ENCODE measurements at regions not wholly inside any gene's neighbourhood (a gene's known extent, or its start where the extent isn't known, plus 50 kb on each side); places are given as distances from the start of the nearest gene placed in this dataset.

DNA sequence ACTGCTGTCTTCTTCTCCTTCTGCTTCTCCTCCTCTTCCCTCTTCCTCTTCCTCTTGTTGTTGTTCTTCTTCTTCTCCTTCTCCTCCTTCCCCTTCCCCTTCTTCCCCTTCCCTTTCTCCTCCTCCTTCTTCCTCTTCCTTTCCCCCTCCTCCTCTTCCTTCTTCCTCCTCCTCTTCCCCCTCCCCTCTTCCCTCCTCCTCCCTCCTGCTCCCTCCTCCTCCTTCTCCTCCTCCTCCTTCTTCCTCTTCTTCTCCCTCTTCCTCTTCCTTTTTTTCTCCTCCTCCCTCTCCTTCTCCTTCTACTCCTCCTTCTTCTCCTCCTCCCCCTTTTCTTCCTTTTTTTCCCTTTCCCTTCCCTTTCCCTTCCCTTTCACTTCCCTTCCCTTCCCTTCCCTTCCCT, 245.0 kb upstream of the IRX5 start:
- no peak for DNase-seq

DNA sequence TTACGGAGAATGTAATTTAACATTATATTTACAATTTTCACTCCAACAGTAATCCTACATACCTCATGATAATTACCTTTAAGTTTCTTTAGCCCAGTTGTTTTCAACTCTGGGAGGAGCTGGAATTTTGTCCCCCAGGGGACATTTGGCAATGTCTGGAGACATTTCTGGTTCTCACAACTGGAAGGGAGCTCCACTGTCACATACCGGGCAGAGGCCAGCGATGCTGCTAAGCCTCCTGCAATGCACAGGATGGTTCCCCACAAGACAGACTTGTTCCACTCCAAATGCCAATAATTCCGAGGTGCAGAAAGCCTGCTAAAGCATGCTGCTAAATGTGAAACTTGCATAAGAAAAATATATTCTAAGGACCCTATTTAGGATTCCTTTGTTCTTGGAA, 251.1 kb upstream of the IRX5 start:
- no peak for DNase-seq

- no peak for DNase-seq
These were observed 253.2 kb upstream of the IRX5 start for GRCh38 chr16:54677308-54677950.

DNA sequence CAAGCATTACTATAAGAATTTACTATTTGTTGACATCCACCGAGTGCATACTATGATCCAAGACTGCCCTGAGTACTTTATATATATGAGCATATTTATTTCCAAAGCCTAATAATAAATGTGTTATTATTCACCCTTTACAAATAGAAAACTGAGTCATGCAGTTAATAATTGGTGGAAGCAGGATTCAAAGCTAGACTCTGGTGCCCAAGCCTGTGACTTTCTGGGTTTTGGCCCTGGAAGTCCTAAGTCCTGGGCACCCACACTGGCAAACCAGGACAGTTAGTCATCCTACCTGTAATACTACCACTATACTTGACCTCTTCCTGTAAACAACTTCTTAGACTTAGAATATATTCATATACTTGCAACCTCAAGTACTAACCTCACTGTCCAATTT, 257.4 kb upstream of the IRX5 start:
- DNase-seq: no peak

GRCh38 chr16:54672500-54672899, 258.2 kb upstream of the IRX5 start:
- no peak for DNase-seq

DNA sequence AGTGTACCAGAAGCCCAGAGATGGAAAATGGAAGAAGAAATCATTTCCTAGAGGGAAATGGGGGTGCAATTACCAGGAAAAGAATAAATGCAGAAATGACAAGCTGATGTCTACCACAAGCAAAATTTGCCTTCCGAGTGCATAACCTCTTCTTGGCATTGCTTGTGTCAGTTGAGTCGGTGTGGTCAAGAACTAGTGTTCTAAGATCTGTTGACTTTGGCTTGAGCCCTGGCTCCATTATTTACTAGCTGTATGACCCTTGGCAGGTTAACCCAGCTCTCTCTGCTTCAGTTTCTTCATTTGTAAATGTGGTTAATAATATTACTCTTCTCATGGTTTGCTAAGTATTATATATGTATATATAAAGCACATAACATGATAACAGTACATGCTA, 273.0 kb upstream of the IRX5 start:
- no peak for DNase-seq

GRCh38 chr16:54657058-54657708, 273.5 kb upstream of the IRX5 start:
- DNase-seq: no peak

DNA sequence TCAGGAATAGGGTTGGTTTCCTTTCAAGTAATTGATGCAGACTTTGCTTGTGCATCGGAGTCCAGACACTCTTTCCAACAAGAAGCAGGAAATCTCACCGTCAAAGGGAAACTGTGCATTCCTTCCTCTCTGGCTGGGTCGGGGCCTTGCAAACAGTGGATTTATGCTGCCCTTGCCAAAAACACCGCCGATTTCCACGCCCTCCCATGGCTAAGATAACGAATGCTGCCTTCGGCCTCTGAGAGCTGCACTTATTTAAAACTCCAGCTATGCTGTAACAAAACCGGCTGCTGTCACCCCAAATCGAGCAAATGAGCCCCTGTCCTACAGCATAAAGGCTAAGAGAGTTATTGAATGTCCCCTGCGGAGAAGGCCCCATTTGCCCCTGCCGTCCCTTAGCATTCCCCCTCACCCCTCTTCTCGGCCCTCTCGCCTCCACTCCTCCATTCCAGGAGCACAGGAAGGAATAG, 275.5 kb upstream of the IRX5 start:
- peak in 2 of 51 donors; percentile 3 to 6 for DNase-seq

DNA sequence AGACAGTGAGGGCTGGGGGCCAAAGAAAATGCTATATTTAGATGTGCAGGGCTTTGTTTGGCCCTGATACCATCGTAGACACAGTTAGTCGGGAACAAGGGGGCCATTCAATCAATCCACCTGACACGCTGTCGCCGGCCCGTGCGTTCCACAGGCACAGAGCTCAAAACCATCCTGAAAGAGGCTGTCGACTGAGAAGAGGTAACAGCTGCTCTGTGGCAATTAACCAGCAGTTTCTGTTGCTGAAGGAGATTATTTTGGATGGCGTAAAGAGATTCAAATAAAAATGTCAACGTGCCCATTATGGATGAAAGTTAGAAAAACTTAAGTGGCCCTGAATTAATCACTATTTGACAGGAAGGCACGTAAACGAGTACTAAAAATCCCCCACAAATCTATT, 276.2 kb upstream of the IRX5 start:
- DNase-seq: peak in 1 of 51 donors; percentile 8

DNA sequence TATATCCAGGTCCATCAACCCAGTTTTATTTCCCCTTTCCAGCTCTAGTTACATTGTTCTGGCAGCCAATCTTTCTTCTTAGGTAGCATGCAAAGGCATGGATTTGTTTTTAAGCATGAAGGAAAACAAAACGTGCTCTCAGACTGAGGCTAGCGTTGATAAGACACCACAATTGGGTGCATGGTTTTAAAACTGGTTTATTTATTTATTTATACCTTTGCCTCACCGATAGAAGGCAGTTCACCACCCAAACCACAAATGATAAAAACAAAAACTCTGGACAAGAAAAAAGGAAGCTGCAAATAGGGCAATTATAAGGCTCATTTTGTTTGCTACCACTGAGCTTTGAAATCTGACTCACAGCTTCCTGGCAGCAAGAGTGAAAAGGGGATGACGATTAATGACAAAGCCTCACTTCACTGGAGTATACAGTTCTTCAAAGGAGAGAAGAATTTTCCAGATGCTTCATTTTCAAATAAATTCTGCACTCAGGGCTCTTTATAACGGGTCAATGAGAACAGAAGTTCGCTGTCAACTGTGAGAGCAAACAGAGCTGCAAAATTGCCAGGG, 278.4 kb upstream of the IRX5 start:
- no peak for DNase-seq

GRCh38 chr16:54651440-54652195, 279.0 kb upstream of the IRX5 start:
- DNase-seq: peak in 14 of 51 donors; percentile 1 to 45 (median 12)

DNA sequence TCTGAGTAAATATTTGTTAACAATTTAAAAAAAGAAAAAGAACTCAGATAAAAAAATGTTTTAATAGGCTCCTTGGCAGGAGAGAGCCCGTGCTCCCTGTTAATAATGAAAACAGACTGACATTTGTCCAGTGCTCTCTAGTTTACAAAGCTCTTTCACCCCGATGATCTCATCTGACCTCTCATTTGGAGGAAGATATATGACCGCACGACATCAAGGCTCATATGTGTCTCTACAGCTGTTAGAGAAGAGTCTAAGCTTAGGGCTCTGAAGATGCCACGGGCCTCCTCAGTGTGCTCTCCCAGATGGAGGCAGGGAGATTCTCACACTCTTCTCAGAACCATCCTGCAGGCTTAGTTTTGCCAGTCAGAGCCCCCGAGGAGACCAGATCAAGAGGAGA, 280.8 kb upstream of the IRX5 start:
- no peak for DNase-seq

DNA sequence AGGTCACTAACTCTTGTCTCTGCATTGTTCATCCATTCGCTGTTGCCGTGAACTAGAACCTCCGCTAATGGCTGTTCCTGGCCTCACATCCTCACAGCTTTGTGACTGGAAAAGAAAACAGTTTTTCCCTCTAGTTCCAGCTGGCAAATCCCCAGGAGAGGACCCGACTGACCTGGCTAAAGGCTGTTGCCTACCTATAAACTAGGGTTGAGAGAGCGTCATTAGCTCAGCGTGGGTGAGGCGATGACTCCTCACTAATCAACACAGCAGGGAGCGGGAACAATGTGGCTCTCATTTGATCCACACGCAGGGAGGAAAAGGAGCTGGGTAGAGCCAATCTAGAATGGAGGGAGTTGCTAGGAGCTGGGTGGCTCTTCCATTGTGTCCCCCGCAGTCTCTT, 282.1 kb upstream of the IRX5 start:
- DNase-seq: no peak

- DNase-seq: no peak
These were observed 282.9 kb upstream of the IRX5 start for GRCh38 chr16:54647725-54648221.

GRCh38 chr16:54647216-54647615, 283.4 kb upstream of the IRX5 start:
- no peak for DNase-seq

GRCh38 chr16:54645345-54645744, 285.3 kb upstream of the IRX5 start:
- DNase-seq: no peak

DNA sequence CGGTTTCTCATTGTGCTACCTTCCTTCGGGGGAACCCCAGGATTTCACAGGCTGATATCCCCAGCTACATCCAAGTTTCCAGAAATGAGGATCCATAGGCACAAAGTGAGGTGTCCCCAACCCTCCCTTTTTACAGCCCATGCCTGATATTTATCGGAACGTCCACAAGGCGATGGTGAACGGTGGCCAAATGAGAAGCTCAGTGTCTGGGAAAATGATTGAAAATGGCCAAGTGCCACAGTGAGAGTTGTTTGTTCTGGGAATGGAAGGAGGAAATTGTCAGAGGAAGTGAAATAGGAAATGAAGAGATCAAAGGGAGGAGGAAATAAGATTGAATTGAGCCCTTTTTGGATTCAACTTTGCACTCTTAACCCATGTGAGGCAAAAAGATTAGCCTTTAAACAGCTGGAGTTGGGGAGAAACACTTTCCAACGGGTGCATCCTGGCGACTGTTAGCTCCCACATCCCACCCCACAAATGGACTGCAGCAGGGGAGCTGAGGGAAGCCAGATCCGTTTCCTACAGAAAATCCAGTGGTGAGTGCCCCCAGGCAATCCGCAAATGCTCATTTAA, 294.4 kb upstream of the IRX5 start:
- no peak for DNase-seq

DNA sequence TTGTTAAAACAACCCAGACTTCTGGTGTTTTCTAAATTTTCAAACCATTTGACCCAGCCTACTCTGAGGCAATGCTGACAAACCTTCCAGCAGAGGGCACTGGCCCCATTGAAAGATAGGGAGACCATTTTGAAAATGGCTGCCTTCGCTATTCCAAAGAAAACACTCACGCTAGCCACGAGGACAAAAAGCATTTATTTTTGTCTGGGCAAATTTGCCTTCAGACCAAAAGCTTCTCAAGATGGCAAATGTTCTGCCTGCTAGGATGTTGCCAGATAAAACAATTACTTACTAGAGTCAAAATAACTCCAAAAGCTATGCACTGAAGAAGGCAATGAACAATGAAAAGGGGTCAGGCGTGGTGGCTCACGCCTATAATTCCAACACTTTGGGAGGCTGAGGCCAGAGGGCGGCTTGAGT, 296.7 kb upstream of the IRX5 start:
- DNase-seq: peak in 10 of 51 donors; percentile 0 to 40 (median 16)

- no peak for DNase-seq
These were observed 298.1 kb upstream of the IRX5 start for GRCh38 chr16:54632322-54633220.

- DNase-seq: no peak
These were observed 298.9 kb upstream of the IRX5 start for GRCh38 chr16:54631782-54632181.

Data from hypothalamus (tissue), 51 donors.